ENCODE measurements at regions not wholly inside any gene's neighbourhood (a gene's known extent, or its start where the extent isn't known, plus 50 kb on each side); places are given as distances from the start of the nearest gene placed in this dataset.

DNA sequence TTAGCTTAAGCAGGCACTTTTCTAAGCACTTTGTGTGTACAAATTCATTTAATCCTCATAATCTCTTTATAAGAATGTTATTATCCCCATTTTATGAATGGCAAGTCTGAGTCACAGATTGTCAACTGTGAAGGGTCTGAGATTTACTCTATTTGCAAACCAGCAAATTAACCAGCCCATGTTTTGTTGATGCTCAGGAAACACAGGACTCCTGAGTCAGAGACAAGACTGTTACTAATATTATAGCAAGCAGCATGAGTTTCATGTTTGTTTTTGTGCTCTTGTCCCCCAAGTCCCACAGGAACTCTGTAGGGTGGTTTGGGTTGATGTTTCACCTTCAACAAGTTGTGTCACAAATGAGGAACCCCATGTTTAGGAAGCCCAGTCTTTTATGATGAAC, 182.0 kb upstream of the PPP1R3A start:
- TF ChIP-seq, protein P1, sequence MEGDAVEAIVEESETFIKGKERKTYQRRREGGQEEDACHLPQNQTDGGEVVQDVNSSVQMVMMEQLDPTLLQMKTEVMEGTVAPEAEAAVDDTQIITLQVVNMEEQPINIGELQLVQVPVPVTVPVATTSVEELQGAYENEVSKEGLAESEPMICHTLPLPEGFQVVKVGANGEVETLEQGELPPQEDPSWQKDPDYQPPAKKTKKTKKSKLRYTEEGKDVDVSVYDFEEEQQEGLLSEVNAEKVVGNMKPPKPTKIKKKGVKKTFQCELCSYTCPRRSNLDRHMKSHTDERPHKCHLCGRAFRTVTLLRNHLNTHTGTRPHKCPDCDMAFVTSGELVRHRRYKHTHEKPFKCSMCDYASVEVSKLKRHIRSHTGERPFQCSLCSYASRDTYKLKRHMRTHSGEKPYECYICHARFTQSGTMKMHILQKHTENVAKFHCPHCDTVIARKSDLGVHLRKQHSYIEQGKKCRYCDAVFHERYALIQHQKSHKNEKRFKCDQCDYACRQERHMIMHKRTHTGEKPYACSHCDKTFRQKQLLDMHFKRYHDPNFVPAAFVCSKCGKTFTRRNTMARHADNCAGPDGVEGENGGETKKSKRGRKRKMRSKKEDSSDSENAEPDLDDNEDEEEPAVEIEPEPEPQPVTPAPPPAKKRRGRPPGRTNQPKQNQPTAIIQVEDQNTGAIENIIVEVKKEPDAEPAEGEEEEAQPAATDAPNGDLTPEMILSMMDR (IDR thresholded peaks at IDR 0.05), result no peak
- TF ChIP-seq POLR2A (IDR thresholded peaks at IDR 0.05) (no peak), EP300 (IDR thresholded peaks at IDR 0.05) (no peak), POLR2AphosphoS5 (IDR thresholded peaks at IDR 0.05) (no peak)
